Uterus (tissue), 2 donors: ENCODE measurements at regions not wholly inside any gene's neighbourhood (a gene's known extent, or its start where the extent isn't known, plus 50 kb on each side); places are given as distances from the start of the nearest gene placed in this dataset.

Experiments
- POLR2A ChIP-seq, 2 donors: fragments of 450-650 bp; IDR thresholded peaks; one replicate each; pipeline ENCODE4 v1.6.1; 2016; ENCODE audit warnings: antibody characterized with exemption in 2 of 2, mild to moderate bottlenecking in 1 of 2, moderate library complexity in 1 of 2
- TF ChIP-seq, protein P1 (sequence below), 4 experiments: fragments of 200-600 bp in 2 of 4; fragments of 450-650 bp in 2 of 4; sonication (generic) in 2 of 4; IDR thresholded peaks; one replicate each; pipeline ENCODE4 v1.5.1; 2016 to 2019; ENCODE audit warnings: antibody characterized with exemption in 4 of 4, mild to moderate bottlenecking in 2 of 4, moderate library complexity in 1 of 4

DNA sequence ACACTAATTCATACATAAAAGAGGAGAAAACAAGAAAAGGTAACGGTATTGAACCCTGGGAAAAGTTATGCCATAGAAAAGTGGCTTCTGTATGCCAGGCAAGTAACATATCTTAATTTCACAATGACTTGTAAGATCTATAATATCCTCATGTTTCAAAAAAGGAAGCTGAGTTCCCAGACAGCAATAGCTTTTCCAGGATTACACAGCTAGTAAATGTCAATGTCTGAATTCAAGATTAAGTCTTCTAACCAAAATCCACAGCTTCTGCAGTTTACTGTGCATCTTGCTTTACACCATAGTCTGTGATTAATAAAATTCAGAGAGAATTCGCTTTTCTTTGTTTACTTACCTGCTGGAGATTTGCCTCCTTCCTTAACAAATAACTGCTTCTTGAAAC is 55.8 kb upstream of the GAB1 start:
- TF ChIP-seq, protein P1, sequence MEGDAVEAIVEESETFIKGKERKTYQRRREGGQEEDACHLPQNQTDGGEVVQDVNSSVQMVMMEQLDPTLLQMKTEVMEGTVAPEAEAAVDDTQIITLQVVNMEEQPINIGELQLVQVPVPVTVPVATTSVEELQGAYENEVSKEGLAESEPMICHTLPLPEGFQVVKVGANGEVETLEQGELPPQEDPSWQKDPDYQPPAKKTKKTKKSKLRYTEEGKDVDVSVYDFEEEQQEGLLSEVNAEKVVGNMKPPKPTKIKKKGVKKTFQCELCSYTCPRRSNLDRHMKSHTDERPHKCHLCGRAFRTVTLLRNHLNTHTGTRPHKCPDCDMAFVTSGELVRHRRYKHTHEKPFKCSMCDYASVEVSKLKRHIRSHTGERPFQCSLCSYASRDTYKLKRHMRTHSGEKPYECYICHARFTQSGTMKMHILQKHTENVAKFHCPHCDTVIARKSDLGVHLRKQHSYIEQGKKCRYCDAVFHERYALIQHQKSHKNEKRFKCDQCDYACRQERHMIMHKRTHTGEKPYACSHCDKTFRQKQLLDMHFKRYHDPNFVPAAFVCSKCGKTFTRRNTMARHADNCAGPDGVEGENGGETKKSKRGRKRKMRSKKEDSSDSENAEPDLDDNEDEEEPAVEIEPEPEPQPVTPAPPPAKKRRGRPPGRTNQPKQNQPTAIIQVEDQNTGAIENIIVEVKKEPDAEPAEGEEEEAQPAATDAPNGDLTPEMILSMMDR (IDR thresholded peaks at IDR 0.05): no peak
- TF ChIP-seq POLR2A (IDR thresholded peaks at IDR 0.05): no peak
